ENCODE measurements at regions not wholly inside any gene's neighbourhood (a gene's known extent, or its start where the extent isn't known, plus 50 kb on each side); places are given as distances from the start of the nearest gene placed in this dataset.

DNA sequence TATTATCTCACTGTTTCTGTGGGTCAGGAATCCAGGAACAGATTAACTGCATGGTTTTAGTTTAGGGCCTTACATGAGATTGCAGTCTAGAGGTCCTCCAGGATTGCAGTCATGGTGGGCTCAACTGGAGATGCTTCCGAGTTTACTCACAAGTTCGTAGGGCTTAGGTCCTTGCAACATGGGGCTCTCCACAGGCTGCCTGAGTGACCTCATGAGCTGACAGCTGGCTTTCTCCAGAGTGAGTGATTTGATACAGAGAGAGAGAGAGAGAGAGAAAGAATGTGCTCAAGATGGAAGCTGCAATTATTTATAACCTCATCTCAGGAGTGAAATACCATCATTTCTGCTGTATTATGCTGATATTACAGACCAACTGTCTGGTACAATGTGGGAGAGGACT is 168.9 kb downstream of the GPAT3 start:
- DNase-seq: no peak
- TF ChIP-seq GATA1 (IDR thresholded peaks at IDR 0.05; ENCODE audit: low read depth, low read length) (no peak), POLR2A (IDR thresholded peaks at IDR 0.05; ENCODE audit: low read length) (no peak)

GRCh38 chr4:83703752-83704151 is 167.8 kb downstream of the GPAT3 start:
- TF ChIP-seq POLR2A (IDR thresholded peaks at IDR 0.05; ENCODE audit: low read length) (no peak), GATA1 (IDR thresholded peaks at IDR 0.05; ENCODE audit: low read depth, low read length) (no peak)

GRCh38 chr4:83701041-83701440 is 165.1 kb downstream of the GPAT3 start:
- TF ChIP-seq POLR2A (IDR thresholded peaks at IDR 0.05; ENCODE audit: low read length) (no peak), GATA1 (IDR thresholded peaks at IDR 0.05; ENCODE audit: low read depth, low read length) (no peak)
- DNase-seq: peak in 1 of 2 experiments; percentile 23

More at GRCh38 chr4:83703752-83704151, 167.8 kb downstream of the GPAT3 start:
- no peak for DNase-seq

DNA sequence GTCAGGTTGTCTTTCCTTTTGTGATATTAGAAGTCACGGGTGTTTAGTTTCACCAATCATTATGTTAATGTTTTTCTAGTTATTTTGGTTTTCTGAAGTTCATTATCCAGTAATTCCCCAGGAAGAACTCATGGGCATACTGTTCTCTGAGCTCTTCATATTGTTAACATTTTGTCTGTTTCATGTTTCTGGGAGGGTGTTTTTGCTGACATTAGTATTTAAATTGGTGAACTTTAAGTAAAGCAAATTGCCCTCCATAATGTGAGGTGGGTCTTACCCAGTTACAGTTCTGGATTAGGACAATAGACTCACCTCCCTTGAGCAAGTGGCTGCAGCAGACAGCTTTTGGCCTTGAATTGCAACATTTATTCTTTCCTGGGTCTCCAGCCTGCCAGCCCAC is 163.4 kb downstream of the GPAT3 start:
- no peak for TF ChIP-seq GATA1 (IDR thresholded peaks at IDR 0.05; ENCODE audit: low read depth, low read length)
- no peak for TF ChIP-seq POLR2A (IDR thresholded peaks at IDR 0.05; ENCODE audit: low read length)

GRCh38 chr4:83692028-83692427 is 156.1 kb downstream of the GPAT3 start:
- no peak for TF ChIP-seq POLR2A (IDR thresholded peaks at IDR 0.05; ENCODE audit: low read length)
- TF ChIP-seq GATA1 (IDR thresholded peaks at IDR 0.05; ENCODE audit: low read depth, low read length): no peak
- DNase-seq: peak; percentile 21 to 31

More for the DNA sequence above, 163.4 kb downstream of the GPAT3 start:
- no peak for DNase-seq

- TF ChIP-seq GATA1 (IDR thresholded peaks at IDR 0.05; ENCODE audit: low read depth, low read length) (no peak), POLR2A (IDR thresholded peaks at IDR 0.05; ENCODE audit: low read length) (no peak)
- DNase-seq: no peak
Observed at GRCh38 chr4:83686166-83686565, 150.3 kb downstream of the GPAT3 start.

GRCh38 chr4:83679692-83680091 is 143.8 kb downstream of the GPAT3 start:
- no peak for TF ChIP-seq GATA1 (IDR thresholded peaks at IDR 0.05; ENCODE audit: low read depth, low read length)
- TF ChIP-seq POLR2A (IDR thresholded peaks at IDR 0.05; ENCODE audit: low read length): no peak

GRCh38 chr4:83679254-83679653 is 143.3 kb downstream of the GPAT3 start:
- no peak for DNase-seq
- TF ChIP-seq POLR2A (IDR thresholded peaks at IDR 0.05; ENCODE audit: low read length) (no peak), GATA1 (IDR thresholded peaks at IDR 0.05; ENCODE audit: low read depth, low read length) (no peak)

More at GRCh38 chr4:83679692-83680091, 143.8 kb downstream of the GPAT3 start:
- DNase-seq: peak; percentile 37 to 52

GRCh38 chr4:83677656-83678055 is 141.7 kb downstream of the GPAT3 start:
- no peak for TF ChIP-seq GATA1 (IDR thresholded peaks at IDR 0.05; ENCODE audit: low read depth, low read length)
- no peak for TF ChIP-seq POLR2A (IDR thresholded peaks at IDR 0.05; ENCODE audit: low read length)
- no peak for DNase-seq

DNA sequence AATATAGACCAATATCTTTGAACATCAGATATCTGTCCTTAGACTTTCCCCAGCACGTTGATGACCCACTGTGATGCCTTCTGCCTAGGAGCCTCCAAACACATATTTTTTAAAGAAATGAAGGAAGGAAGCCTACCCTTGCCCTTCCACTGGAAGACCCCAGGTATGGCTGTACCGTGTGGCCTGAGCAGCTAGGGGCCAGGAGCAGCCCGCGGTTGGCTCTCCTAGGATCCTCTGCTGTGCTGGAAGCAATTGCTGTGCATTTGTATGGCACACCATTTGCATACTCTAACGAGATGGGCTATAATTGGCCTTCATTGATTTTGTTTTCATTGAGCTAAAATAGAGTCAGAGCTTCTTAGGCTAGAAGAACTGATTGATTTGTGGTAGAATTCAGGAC is 128.8 kb downstream of the GPAT3 start:
- no peak for DNase-seq
- TF ChIP-seq POLR2A (IDR thresholded peaks at IDR 0.05; ENCODE audit: low read length) (no peak), GATA1 (IDR thresholded peaks at IDR 0.05; ENCODE audit: low read depth, low read length) (no peak)

DNA sequence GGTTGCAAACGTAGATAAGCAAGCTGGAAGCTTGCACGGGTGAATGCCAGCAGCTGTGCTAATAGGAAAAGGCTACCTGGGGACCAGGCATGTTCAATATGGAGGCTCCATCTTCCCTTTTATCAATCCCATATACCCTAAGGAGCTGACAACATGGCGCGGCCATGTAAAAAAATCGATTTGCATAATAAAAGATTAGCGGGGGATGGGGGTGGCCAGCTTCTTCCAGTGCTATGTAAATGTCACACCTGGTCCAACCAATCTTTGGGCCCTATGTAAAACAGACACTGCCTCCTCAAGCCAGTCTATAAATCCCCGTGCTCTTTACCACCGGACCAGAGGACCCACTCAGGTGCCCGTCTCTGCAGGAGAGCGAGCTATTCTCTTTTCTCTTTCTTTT is 128.2 kb downstream of the GPAT3 start:
- no peak for DNase-seq
- TF ChIP-seq POLR2A (IDR thresholded peaks at IDR 0.05; ENCODE audit: low read length) (no peak), GATA1 (IDR thresholded peaks at IDR 0.05; ENCODE audit: low read depth, low read length) (no peak)

- no peak for DNase-seq
- TF ChIP-seq POLR2A (IDR thresholded peaks at IDR 0.05; ENCODE audit: low read length) (no peak), GATA1 (IDR thresholded peaks at IDR 0.05; ENCODE audit: low read depth, low read length) (no peak)
Observed at GRCh38 chr4:83662204-83662603, 126.3 kb downstream of the GPAT3 start.

DNA sequence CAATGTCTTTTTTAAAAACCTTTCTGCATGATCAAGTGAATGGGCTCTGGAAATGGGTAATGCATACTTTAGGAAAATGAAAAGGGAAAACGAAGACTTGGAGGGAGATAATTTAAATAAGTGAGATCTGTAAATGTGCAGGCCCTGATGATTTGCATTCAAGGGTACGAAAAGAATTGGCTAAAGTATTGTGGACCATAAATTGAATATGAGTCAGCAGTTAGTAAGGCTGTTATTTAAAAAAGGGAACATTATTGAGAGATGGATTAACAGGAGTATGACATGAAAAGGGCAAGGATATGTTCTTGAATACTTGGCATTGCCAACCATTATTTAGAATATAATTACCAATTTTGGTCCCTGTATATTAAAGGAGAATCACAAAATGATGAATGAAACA is 125.5 kb downstream of the GPAT3 start:
- no peak for TF ChIP-seq GATA1 (IDR thresholded peaks at IDR 0.05; ENCODE audit: low read depth, low read length)
- no peak for DNase-seq

- DNase-seq: no peak
- TF ChIP-seq POLR2A (IDR thresholded peaks at IDR 0.05; ENCODE audit: low read length) (no peak), GATA1 (IDR thresholded peaks at IDR 0.05; ENCODE audit: low read depth, low read length) (no peak)
Observed at GRCh38 chr4:83660578-83660977, 124.7 kb downstream of the GPAT3 start.

DNA sequence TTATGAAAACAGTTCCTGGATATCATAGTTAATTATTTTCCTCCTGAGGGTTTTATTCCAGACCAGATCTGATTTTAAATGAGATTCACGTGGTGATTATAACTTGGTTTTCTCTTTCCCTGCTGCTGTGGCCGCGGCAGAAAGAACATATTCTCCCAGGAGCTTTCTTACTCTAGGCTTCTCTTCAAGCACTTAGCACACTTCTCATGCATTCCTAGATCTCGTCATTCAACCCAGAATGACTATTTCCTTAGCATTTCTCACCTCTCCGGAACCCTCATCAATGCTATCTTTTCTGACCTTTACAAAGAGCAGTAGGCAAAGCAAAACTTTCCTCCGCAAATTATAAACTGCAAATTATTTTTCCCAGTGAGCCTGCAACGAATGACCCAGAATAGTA is 122.9 kb downstream of the GPAT3 start:
- TF ChIP-seq GATA1 (IDR thresholded peaks at IDR 0.05; ENCODE audit: low read depth, low read length): no peak
- TF ChIP-seq POLR2A (IDR thresholded peaks at IDR 0.05; ENCODE audit: low read length): no peak
- no peak for DNase-seq

- DNase-seq: no peak
- TF ChIP-seq GATA1 (IDR thresholded peaks at IDR 0.05; ENCODE audit: low read depth, low read length) (no peak), POLR2A (IDR thresholded peaks at IDR 0.05; ENCODE audit: low read length) (no peak)
Observed at GRCh38 chr4:83657336-83657735, 121.4 kb downstream of the GPAT3 start.
